OCI-LY3 (cell line): ENCODE measurements at regions not wholly inside any gene's neighbourhood (a gene's known extent, or its start where the extent isn't known, plus 50 kb on each side); places are given as distances from the start of the nearest gene placed in this dataset.

Experiments
- H2AFZ ChIP-seq: fragments of 200-600, 300-600 bp; shearing (Covaris generic); 2 replicates; pipeline ENCODE4 v1.6.0; 2014; ENCODE audit warnings: antibody characterized with exemption, low read depth, low read length
- H3K27ac ChIP-seq: fragments of 200-600, 300-600 bp; sonication (generic); 2 replicates; pipeline ENCODE4 v1.5.1; 2014; ENCODE audit warnings: mild to moderate bottlenecking, low read length, moderate library complexity, mixed read lengths
- H3K27me3 ChIP-seq: fragments of 200-600, 300-600 bp; sonication (generic); 2 replicates; pipeline ENCODE4 v1.6.1; 2014; ENCODE audit warnings: low read depth, low read length, mixed read lengths
- H3K36me3 ChIP-seq: fragments of 200-600, 300-600 bp; sonication (generic); replicated peaks from 2 replicates; pipeline ENCODE3; 2014; ENCODE audit warnings: low read depth, low read length, mixed read lengths
- H3K4me1 ChIP-seq: fragments of 300-600, 200-600 bp; sonication (generic); 2 replicates; pipeline ENCODE4 v1.6.1; 2014; ENCODE audit warnings: low read length, mixed read lengths
- H3K4me2 ChIP-seq: fragments of 200-600, 300-600 bp; sonication (generic); 2 replicates; pipeline ENCODE4 v1.6.1; 2014; ENCODE audit warnings: low read length, mixed read lengths
- H3K4me3 ChIP-seq: fragments of 300-600, 200-600 bp; sonication (generic); 2 replicates; pipeline ENCODE4 v1.5.1; 2014; ENCODE audit warnings: antibody characterized with exemption, mild to moderate bottlenecking, low read length, moderate library complexity
- H3K79me2 ChIP-seq: fragments of 300-600, 200-600 bp; shearing (Covaris generic); 2 replicates; pipeline ENCODE4 v1.6.1; 2014; ENCODE audit warnings: mild to moderate bottlenecking, low read length, mixed read lengths
- H3K9ac ChIP-seq: fragments of 300-600, 200-600 bp; shearing (Covaris generic); 2 replicates; pipeline ENCODE4 v1.6.0; 2014; ENCODE audit warnings: mild to moderate bottlenecking, low read length, moderate library complexity
- H3K9me3 ChIP-seq: fragments of 200-600, 300-600 bp; shearing (Covaris generic); 2 replicates; pipeline ENCODE4 v1.6.1; 2014; ENCODE audit warnings: low read length, mixed read lengths; ENCODE audit not compliant: insufficient read depth
- H4K20me1 ChIP-seq: fragments of 200-600, 300-600 bp; sonication (generic); 2 replicates; pipeline ENCODE4 v1.6.1; 2016; ENCODE audit warnings: low read length, mixed read lengths; ENCODE audit not compliant: insufficient read depth
- CTCF ChIP-seq: fragments of 200-600, 300-600 bp; sonication (generic); IDR thresholded peaks from 2 replicates; pipeline ENCODE4 v1.5.1; 2014; ENCODE audit warnings: antibody characterized with exemption, low read length, low read depth
- EZH2phosphoT487 ChIP-seq: fragments of 200-600 bp; shearing (Covaris generic); IDR thresholded peaks from 2 replicates; pipeline ENCODE4 v1.6.1; 2018; ENCODE audit warnings: antibody characterized with exemption, mixed run types, low read depth

GRCh38 chr6:9632026-9632425, 782.8 kb downstream of the TFAP2A start:
- Histone ChIP-seq H4K20me1 (no peaks in the 10 kb centered on the region), H3K36me3 (no peaks in the 10 kb centered on the region), H3K4me1 (0 out of 2 replicates have a peak, but pooled peaks cover 4% of the 10 kb centered on the region), H2AFZ (no peak overlapping the region), H3K27me3 (no peaks in the 10 kb centered on the region), H3K4me3 (no peak overlapping the region), H3K9me3 (no peaks in the 10 kb centered on the region), H3K27ac (no peak overlapping the region), H3K4me2 (no peak overlapping the region), H3K9ac (no peak overlapping the region), H3K79me2 (no peaks in the 10 kb centered on the region)
- no peak for TF ChIP-seq EZH2phosphoT487
- no peak for TF ChIP-seq CTCF

- Histone ChIP-seq H3K27me3 (no peaks in the 10 kb centered on the region), H3K9ac (no peak overlapping the region), H3K4me3 (no peak overlapping the region), H3K27ac (no peak overlapping the region), H3K4me2 (no peak overlapping the region), H3K9me3 (no peaks in the 10 kb centered on the region), H3K36me3 (no peaks in the 10 kb centered on the region), H3K4me1 (0 out of 2 replicates have a peak, but pooled peaks cover 4% of the 10 kb centered on the region), H4K20me1 (no peaks in the 10 kb centered on the region), H3K79me2 (no peaks in the 10 kb centered on the region), H2AFZ (no peak overlapping the region)
- TF ChIP-seq EZH2phosphoT487 (no peak), CTCF (no peak)
These were observed 786.1 kb downstream of the TFAP2A start for GRCh38 chr6:9628819-9629218.

GRCh38 chr6:9627916-9628315, 787.0 kb downstream of the TFAP2A start:
- H4K20me1 ChIP-seq = no peaks in the 10 kb centered on the region
- TF ChIP-seq EZH2phosphoT487 = no peak
- TF ChIP-seq CTCF = no peak
- H3K79me2 ChIP-seq = no peaks in the 10 kb centered on the region
- no peak overlapping the region for H3K27ac ChIP-seq
- no peak overlapping the region for H3K4me2 ChIP-seq
- no peaks in the 10 kb centered on the region for H3K36me3 ChIP-seq
- H3K27me3 ChIP-seq = no peaks in the 10 kb centered on the region
- H3K9me3 ChIP-seq = no peaks in the 10 kb centered on the region
- H3K4me3 ChIP-seq = no peak overlapping the region
- H3K9ac ChIP-seq = no peak overlapping the region
- 0 out of 2 replicates have a peak, but pooled peaks cover 4% of the 10 kb centered on the region for H3K4me1 ChIP-seq
- no peak overlapping the region for H2AFZ ChIP-seq

- no peak overlapping the region for H2AFZ ChIP-seq
- H3K79me2 ChIP-seq = no peaks in the 10 kb centered on the region
- no peaks in the 10 kb centered on the region for H3K27me3 ChIP-seq
- no peaks in the 10 kb centered on the region for H4K20me1 ChIP-seq
- H3K9me3 ChIP-seq = no peaks in the 10 kb centered on the region
- 0 out of 2 replicates have a peak, but pooled peaks cover 4% of the 10 kb centered on the region for H3K4me1 ChIP-seq
- TF ChIP-seq CTCF (no peak), EZH2phosphoT487 (no peak)
- H3K4me2 ChIP-seq = no peak overlapping the region
- H3K36me3 ChIP-seq = no peaks in the 10 kb centered on the region
- no peak overlapping the region for H3K9ac ChIP-seq
- no peak overlapping the region for H3K27ac ChIP-seq
- H3K4me3 ChIP-seq = no peak overlapping the region
These were observed 790.9 kb downstream of the TFAP2A start for GRCh38 chr6:9623985-9624384.
